ENCODE measurements at regions not wholly inside any gene's neighbourhood (a gene's known extent, or its start where the extent isn't known, plus 50 kb on each side); places are given as distances from the start of the nearest gene placed in this dataset.

GRCh38 chr14:54344445-54344844 lies 52.4 kb upstream of the CDKN3 start:
- WGBS, 2 experiments (ENCODE audit: insufficient coverage in 1 of 2, insufficient read length in 1 of 2): 71 to 84% methylated on average over 2 to 6 of the region's 6 CpGs
- DNase-seq: no peak
- Mint-ChIP-seq H3K36me3 (ENCODE audit: low read depth) (no peaks in the 10 kb centered on the region), H3K27ac (no peak overlapping the region), H3K9me3 (peaks cover 1% of the 10 kb centered on the region), H3K27me3 (ENCODE audit: insufficient read depth) (no peaks in the 10 kb centered on the region), H3K4me1 (peaks cover 23% of the 10 kb centered on the region), H3K4me3 (no peak overlapping the region)
- H3K4me1 ChIP-seq (ENCODE audit: control insufficient read depth, insufficient read depth, low read length): peaks cover 9% of the 10 kb centered on the region
- no peak overlapping the region for H3K27ac ChIP-seq (ENCODE audit: low read depth, low read length)
- H3K27me3 ChIP-seq (ENCODE audit: control insufficient read depth, insufficient read depth, low read length, poor library complexity, severe bottlenecking): no peaks in the 10 kb centered on the region
- TF ChIP-seq CTCF (conservative IDR thresholded peaks at IDR 0.05): no peak
- H3K9ac ChIP-seq (ENCODE audit: extremely low read depth, low read length, poor library complexity, severe bottlenecking): no peak overlapping the region
- no peak overlapping the region for H3K4me3 ChIP-seq (ENCODE audit: low read length)
- H3K36me3 ChIP-seq (ENCODE audit: control insufficient read depth, insufficient read depth, low read length): no peaks in the 10 kb centered on the region
- H3K9me3 ChIP-seq (ENCODE audit: control insufficient read depth, low read length): peaks cover 11% of the 10 kb centered on the region

GRCh38 chr14:54346257-54346656 lies 50.5 kb upstream of the CDKN3 start:
- Histone ChIP-seq H3K4me1 (ENCODE audit: control insufficient read depth, insufficient read depth, low read length) (no peaks in the 10 kb centered on the region), H3K9me3 (ENCODE audit: control insufficient read depth, low read length) (peaks cover 11% of the 10 kb centered on the region), H3K36me3 (ENCODE audit: control insufficient read depth, insufficient read depth, low read length) (no peaks in the 10 kb centered on the region), H3K27me3 (ENCODE audit: control insufficient read depth, insufficient read depth, low read length, poor library complexity, severe bottlenecking) (no peaks in the 10 kb centered on the region), H3K4me3 (ENCODE audit: low read length) (no peak overlapping the region), H3K27ac (ENCODE audit: low read depth, low read length) (no peak overlapping the region), H3K9ac (ENCODE audit: extremely low read depth, low read length, poor library complexity, severe bottlenecking) (no peak overlapping the region)
- no peaks in the 10 kb centered on the region for H3K27me3 Mint-ChIP-seq (ENCODE audit: insufficient read depth)
- H3K9me3 Mint-ChIP-seq: peaks cover 1% of the 10 kb centered on the region
- H3K4me1 Mint-ChIP-seq: peaks cover 9% of the 10 kb centered on the region
- H3K36me3 Mint-ChIP-seq (ENCODE audit: low read depth): no peaks in the 10 kb centered on the region
- no peak overlapping the region for H3K27ac Mint-ChIP-seq
- WGBS, 2 experiments (ENCODE audit: insufficient coverage in 1 of 2, insufficient read length in 1 of 2): 95 to 98% methylated on average over 4 to 5 of the region's 5 CpGs
- DNase-seq: no peak
- no peak overlapping the region for H3K4me3 Mint-ChIP-seq
- no peak for TF ChIP-seq CTCF (conservative IDR thresholded peaks at IDR 0.05)

Measured in endodermal cell (in vitro differentiated cells).